ENCODE measurements at regions not wholly inside any gene's neighbourhood (a gene's known extent, or its start where the extent isn't known, plus 50 kb on each side); places are given as distances from the start of the nearest gene placed in this dataset.

GRCh38 chr3:168622795-168623194 is 527.1 kb upstream of the GOLIM4 start:
- H3K4me1 Mint-ChIP-seq (ENCODE audit: low read depth), result peaks cover 6% of the 10 kb centered on the region
- no peaks in the 10 kb centered on the region for H3K27me3 Mint-ChIP-seq (ENCODE audit: low read depth)
- no peak overlapping the region for H3K4me3 Mint-ChIP-seq (ENCODE audit: unreplicated experiment)
- no peak for DNase-seq (ENCODE audit: low spot score)
- no peaks in the 10 kb centered on the region for H3K36me3 Mint-ChIP-seq (ENCODE audit: low read depth)
- no peak overlapping the region for H3K27ac Mint-ChIP-seq (ENCODE audit: unreplicated experiment)
- TF ChIP-seq CTCF (IDR thresholded peaks at IDR 0.05), result no peak
- no peaks in the 10 kb centered on the region for H3K9me3 Mint-ChIP-seq (ENCODE audit: low read depth)

GRCh38 chr3:168620854-168621253 is 525.1 kb upstream of the GOLIM4 start:
- Mint-ChIP-seq H3K27me3 (ENCODE audit: low read depth) (no peaks in the 10 kb centered on the region), H3K9me3 (ENCODE audit: low read depth) (no peaks in the 10 kb centered on the region), H3K4me3 (ENCODE audit: unreplicated experiment) (no peak overlapping the region), H3K4me1 (ENCODE audit: low read depth) (peaks cover 18% of the 10 kb centered on the region), H3K36me3 (ENCODE audit: low read depth) (no peaks in the 10 kb centered on the region), H3K27ac (ENCODE audit: unreplicated experiment) (no peak overlapping the region)
- DNase-seq (ENCODE audit: low spot score), result no peak
- peak; percentile 74 for TF ChIP-seq CTCF (IDR thresholded peaks at IDR 0.05)

- H3K4me1 Mint-ChIP-seq (ENCODE audit: low read depth), result peaks cover 25% of the 10 kb centered on the region
These were observed 523.2 kb upstream of the GOLIM4 start for GRCh38 chr3:168618827-168619470.

GRCh38 chr3:168617658-168618057 is 521.9 kb upstream of the GOLIM4 start:
- H3K27ac Mint-ChIP-seq (ENCODE audit: unreplicated experiment), result no peak overlapping the region
- no peak overlapping the region for H3K4me3 Mint-ChIP-seq (ENCODE audit: unreplicated experiment)
- no peaks in the 10 kb centered on the region for H3K36me3 Mint-ChIP-seq (ENCODE audit: low read depth)
- TF ChIP-seq CTCF (IDR thresholded peaks at IDR 0.05), result no peak
- H3K27me3 Mint-ChIP-seq (ENCODE audit: low read depth), result no peaks in the 10 kb centered on the region
- no peak for DNase-seq (ENCODE audit: low spot score)
- peaks cover 25% of the 10 kb centered on the region for H3K4me1 Mint-ChIP-seq (ENCODE audit: low read depth)
- H3K9me3 Mint-ChIP-seq (ENCODE audit: low read depth), result no peaks in the 10 kb centered on the region

More at GRCh38 chr3:168618827-168619470, 523.2 kb upstream of the GOLIM4 start:
- Mint-ChIP-seq H3K27ac (ENCODE audit: unreplicated experiment) (no peak overlapping the region), H3K9me3 (ENCODE audit: low read depth) (no peaks in the 10 kb centered on the region), H3K36me3 (ENCODE audit: low read depth) (no peaks in the 10 kb centered on the region), H3K27me3 (ENCODE audit: low read depth) (no peaks in the 10 kb centered on the region), H3K4me3 (ENCODE audit: unreplicated experiment) (no peak overlapping the region)
- TF ChIP-seq CTCF (IDR thresholded peaks at IDR 0.05), result no peak
- DNase-seq (ENCODE audit: low spot score), result no peak

GRCh38 chr3:168616915-168617314 is 521.2 kb upstream of the GOLIM4 start:
- DNase-seq (ENCODE audit: low spot score), result no peak
- no peak for TF ChIP-seq CTCF (IDR thresholded peaks at IDR 0.05)
- peaks cover 25% of the 10 kb centered on the region for H3K4me1 Mint-ChIP-seq (ENCODE audit: low read depth)
- H3K27ac Mint-ChIP-seq (ENCODE audit: unreplicated experiment), result no peak overlapping the region
- no peaks in the 10 kb centered on the region for H3K9me3 Mint-ChIP-seq (ENCODE audit: low read depth)
- no peak overlapping the region for H3K4me3 Mint-ChIP-seq (ENCODE audit: unreplicated experiment)
- H3K36me3 Mint-ChIP-seq (ENCODE audit: low read depth), result no peaks in the 10 kb centered on the region
- no peaks in the 10 kb centered on the region for H3K27me3 Mint-ChIP-seq (ENCODE audit: low read depth)
